GM18499 (cell line): ENCODE measurements at regions not wholly inside any gene's neighbourhood (a gene's known extent, or its start where the extent isn't known, plus 50 kb on each side); places are given as distances from the start of the nearest gene placed in this dataset.

Experiments
- ATAC-seq: cut with Tn5 transposase; IDR thresholded peaks from one replicate; pipeline ENCODE4 v1.9.1; 2021; ENCODE audit warnings: moderate number of reproducible peaks; ENCODE audit not compliant: insufficient read depth, unreplicated experiment

GRCh38 chr3:130838898-130839600 is 54.8 kb upstream of the ATP2C1 start:
- ATAC-seq, result no peak

DNA sequence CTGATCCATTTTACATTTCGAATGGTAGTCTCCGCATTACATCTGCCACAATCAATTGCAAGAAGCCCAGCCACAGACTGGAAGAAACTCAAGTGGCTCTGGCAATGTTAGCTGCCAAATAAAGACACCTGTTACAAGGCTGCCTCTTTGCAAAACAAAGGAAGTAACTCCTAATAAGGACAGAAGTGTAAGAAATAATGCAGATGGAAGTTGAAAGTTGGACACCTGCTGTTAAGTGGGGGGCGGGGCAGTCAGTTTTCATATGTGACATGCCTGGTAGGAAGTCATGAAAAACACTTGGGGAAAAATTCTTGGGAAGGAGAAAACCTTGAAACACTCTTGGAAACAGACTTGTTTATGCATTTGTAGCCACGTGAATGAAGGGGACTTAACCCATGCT is 54.1 kb upstream of the ATP2C1 start:
- peak; percentile 49 for ATAC-seq

GRCh38 chr3:130841357-130841756 is 52.5 kb upstream of the ATP2C1 start:
- no peak for ATAC-seq

GRCh38 chr3:130843441-130843840 is 50.4 kb upstream of the ATP2C1 start:
- ATAC-seq, result no peak
